Transverse colon (tissue), 4 donors: ENCODE measurements at regions not wholly inside any gene's neighbourhood (a gene's known extent, or its start where the extent isn't known, plus 50 kb on each side); places are given as distances from the start of the nearest gene placed in this dataset.

Experiments used
- DNase-seq: peaks from one replicate; pipeline ENCODE4 v3.0.0-alpha.2; 2019
- H3K27ac ChIP-seq, 4 donors: fragments of 200-600 bp; sonication (generic); 2 replicates each; pipeline ENCODE4 v1.5.1; 2016 to 2018; ENCODE audit warnings: inconsistent platforms in 4 of 4
- H3K27me3 ChIP-seq: fragments of 200-600 bp; sonication (generic); 2 replicates; pipeline ENCODE4 v1.5.1; 2017; ENCODE audit warnings: inconsistent platforms
- H3K36me3 ChIP-seq, 4 donors: fragments of 200-600 bp; sonication (generic); 2 replicates each; pipeline ENCODE4 v1.5.1; 2017 to 2019; ENCODE audit warnings: inconsistent platforms in 4 of 4
- H3K4me1 ChIP-seq, 4 donors: fragments of 200-600 bp; sonication (generic); 2 replicates each; pipeline ENCODE4 v1.5.1; 2017 to 2020; ENCODE audit warnings: inconsistent platforms in 4 of 4
- H3K4me3 ChIP-seq, 4 donors: fragments of 200-600 bp; sonication (generic); 1 replicate in 1 of 4; 2 replicates in 3 of 4; pipeline versions ENCODE4 v1.5.1 to v1.6.1; 2017 to 2019; ENCODE audit warnings: inconsistent platforms in 4 of 4
- H3K9me3 ChIP-seq, 2 donors: fragments of 200-600 bp; sonication (generic); 2 replicates each; pipeline ENCODE4 v1.5.1; 2017 to 2019; ENCODE audit warnings: inconsistent platforms in 2 of 2
- CTCF ChIP-seq, 5 experiments: fragments of 200-600 bp in 3 of 5; fragments of 450-650 bp in 2 of 5; sonication (generic) in 3 of 5; IDR thresholded peaks; 1 replicate in 2 of 5; 2 replicates in 3 of 5; pipeline ENCODE4 v1.5.1; 2016 to 2017; ENCODE audit warnings: antibody characterized with exemption in 5 of 5, inconsistent platforms in 3 of 5, mild to moderate bottlenecking in 2 of 5, moderate library complexity in 1 of 5
- EP300 ChIP-seq: sonication (generic); formaldehyde crosslinking; IDR thresholded peaks from one replicate; pipeline ENCODE4 v1.6.1; 2017; ENCODE audit warnings: antibody characterized with exemption, low read depth
- POLR2A ChIP-seq: fragments of 450-650 bp; IDR thresholded peaks from one replicate; pipeline ENCODE4 v1.6.1; 2016; ENCODE audit warnings: antibody characterized with exemption, mild to moderate bottlenecking, moderate library complexity
- POLR2AphosphoS5 ChIP-seq, 3 donors: sonication (generic); formaldehyde crosslinking; IDR thresholded peaks; one replicate each; pipeline ENCODE4 v1.6.1; 2016; ENCODE audit warnings: antibody characterized with exemption in 3 of 3
- WGBS, 2 donors: methylation state at CpG; one replicate each; pipeline ENCODE4 v1.1.5; 2018; ENCODE audit warnings: low coverage in 1 of 2; 5-methylcytosine and 5-hydroxymethylcytosine counted together
- in situ Hi-C, 4 donors: fragments of 200-750 bp; cut with MboI; loops; one replicate each; pipeline versions ENCODE4 v1.15.0 to v1.15.1; 2017; ENCODE audit warnings: low sequenced_read_pairs in 3 of 4, low pct_ligation_motif_present in 1 of 4, low pct_unique_long_range_greater_than_20kb in 1 of 4
- intact Hi-C: fragments of 100-400 bp; cut with DNase I; formaldehyde crosslinking; loops from one replicate; pipeline ENCODE4 v1.15.1; 2023; ENCODE audit warnings: low total_unique reads

GRCh38 chr7:115086146-115086841 is 164.4 kb downstream of the MDFIC start:
- Histone ChIP-seq H3K9me3 (no peaks in the 10 kb centered on the region), H3K36me3 (no peaks in the 10 kb centered on the region), H3K27ac (no peak overlapping the region), H3K27me3 (no peaks in the 10 kb centered on the region), H3K4me1 (peaks cover 0 to 17% (median 0%) of the 10 kb centered on the region in 4 donors), H3K4me3 (no peak overlapping the region)
- TF ChIP-seq POLR2AphosphoS5 (IDR thresholded peaks at IDR 0.05) (no peak), CTCF (IDR thresholded peaks at IDR 0.05) (no peak), POLR2A (no peak), EP300 (no peak)
- intact Hi-C loops, result no loop called here
- 78 to 93% methylated on average over 3 of the region's 3 CpGs for WGBS, 2 donors
- no peak for DNase-seq
- in situ Hi-C loops, result no loop called here

GRCh38 chr7:115085421-115085820 is 163.5 kb downstream of the MDFIC start:
- 73 to 82% methylated on average over 2 to 3 of the region's 3 CpGs for WGBS, 2 donors
- no peaks in the 10 kb centered on the region for H3K36me3 ChIP-seq
- DNase-seq, result no peak
- no peak overlapping the region for H3K27ac ChIP-seq
- H3K4me3 ChIP-seq, result no peak overlapping the region
- H3K9me3 ChIP-seq, result no peaks in the 10 kb centered on the region
- no peak for TF ChIP-seq POLR2A
- no peak for TF ChIP-seq EP300
- no peak for TF ChIP-seq CTCF (IDR thresholded peaks at IDR 0.05)
- TF ChIP-seq POLR2AphosphoS5 (IDR thresholded peaks at IDR 0.05), result no peak
- intact Hi-C loops (no loop called here), in situ Hi-C loops (no loop called here)
- H3K4me1 ChIP-seq, result peaks cover 0 to 17% (median 0%) of the 10 kb centered on the region in 4 donors
- H3K27me3 ChIP-seq, result no peaks in the 10 kb centered on the region

GRCh38 chr7:115083935-115084334 is 162.0 kb downstream of the MDFIC start:
- Histone ChIP-seq H3K4me1 (peaks cover 0 to 15% (median 0%) of the 10 kb centered on the region in 4 donors), H3K27me3 (no peaks in the 10 kb centered on the region), H3K9me3 (no peaks in the 10 kb centered on the region), H3K36me3 (no peaks in the 10 kb centered on the region), H3K4me3 (no peak overlapping the region), H3K27ac (no peak overlapping the region)
- intact Hi-C loops, result no loop called here
- TF ChIP-seq POLR2A, result no peak
- no peak for TF ChIP-seq POLR2AphosphoS5 (IDR thresholded peaks at IDR 0.05)
- no peak for TF ChIP-seq EP300
- no peak for TF ChIP-seq CTCF (IDR thresholded peaks at IDR 0.05)
- DNase-seq, result no peak
- in situ Hi-C loops, result no loop called here
- WGBS, 2 donors, result 73 to 83% methylated on average over 4 of the region's 4 CpGs

GRCh38 chr7:115081772-115082171 is 159.9 kb downstream of the MDFIC start:
- 76 to 88% methylated on average over 3 of the region's 3 CpGs for WGBS, 2 donors
- intact Hi-C loops (no loop called here), in situ Hi-C loops (no loop called here)
- no peaks in the 10 kb centered on the region for H3K36me3 ChIP-seq
- no peaks in the 10 kb centered on the region for H3K4me1 ChIP-seq
- DNase-seq, result no peak
- H3K27ac ChIP-seq, result no peak overlapping the region
- H3K27me3 ChIP-seq, result no peaks in the 10 kb centered on the region
- no peak overlapping the region for H3K4me3 ChIP-seq
- TF ChIP-seq POLR2AphosphoS5 (IDR thresholded peaks at IDR 0.05) (no peak), CTCF (IDR thresholded peaks at IDR 0.05) (no peak), EP300 (no peak), POLR2A (no peak)
- no peaks in the 10 kb centered on the region for H3K9me3 ChIP-seq
